A549 (cell line): ENCODE measurements at regions not wholly inside any gene's neighbourhood (a gene's known extent, or its start where the extent isn't known, plus 50 kb on each side); places are given as distances from the start of the nearest gene placed in this dataset.

ENCODE experiments used
- CHD2 ChIP-seq: fragments of 150-350 bp; IDR thresholded peaks from 2 replicates; pipeline ENCODE4 v1.6.1; 2014; ENCODE audit warnings: low read length; ENCODE audit not compliant: partially characterized antibody
- EP300 ChIP-seq, 2 experiments: fragments of >200 bp; sonication (Bioruptor Twin); formaldehyde crosslinking; IDR thresholded peaks; 2 replicates in 1 of 2; 3 replicates in 1 of 2; pipeline ENCODE4 v1.6.1; 2016 to 2017
- KDM1A ChIP-seq: fragments of 200-600 bp; sonication (generic); IDR thresholded peaks from 2 replicates; pipeline ENCODE4 v1.6.1; 2016; ENCODE audit warnings: low read depth, mild to moderate bottlenecking
- MAZ ChIP-seq: fragments of 150-350 bp; IDR thresholded peaks from 2 replicates; pipeline ENCODE4 v1.6.1; 2014; ENCODE audit warnings: antibody characterized with exemption, low read depth, low read length, borderline replicate concordance
- RAD21 ChIP-seq, 2 experiments: fragments of >200 bp in 1 of 2; sonication (Bioruptor Twin) in 1 of 2; formaldehyde crosslinking in 1 of 2; IDR thresholded peaks in 1 of 2; conservative IDR thresholded peaks in 1 of 2; 2 replicates in 1 of 2; 3 replicates in 1 of 2; pipeline ENCODE4 v1.6.1; 2012 to 2018; ENCODE audit warnings: inconsistent platforms in 1 of 2
- TF ChIP-seq, protein P1 (sequence below): fragments of >200 bp; sonication (Bioruptor Twin); formaldehyde crosslinking; IDR thresholded peaks from 3 replicates; pipeline ENCODE4 v1.5.1; 2016

DNA sequence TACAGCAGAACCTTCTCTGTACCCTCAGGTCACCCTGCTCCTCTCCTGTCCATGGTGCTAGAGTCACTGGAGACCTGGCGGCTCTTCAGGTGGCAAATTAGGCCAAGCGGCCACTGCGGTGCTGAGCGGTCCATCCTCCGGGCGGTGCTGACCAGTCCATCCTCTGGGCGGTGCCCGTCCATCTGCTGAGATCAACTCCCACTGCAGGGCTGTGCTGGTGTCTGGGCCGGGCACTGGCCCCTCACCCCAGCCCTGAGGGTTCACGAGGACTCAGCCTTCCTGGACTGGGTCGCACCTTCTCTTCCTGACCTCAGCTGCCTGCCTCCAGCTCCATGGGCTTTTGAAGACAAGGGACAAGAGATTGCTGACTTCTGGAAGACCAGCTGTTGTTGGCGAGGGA lies 782.9 kb downstream of the BRD1 start:
- TF ChIP-seq CHD2 (no peak), RAD21 (conservative IDR thresholded peaks at IDR 0.05 in 1 of 2, IDR thresholded peaks at IDR 0.05 in 1 of 2) (no peak), MAZ (no peak), EP300 (IDR thresholded peaks at IDR 0.05) (no peak), KDM1A (no peak)
- TF ChIP-seq, protein P1, sequence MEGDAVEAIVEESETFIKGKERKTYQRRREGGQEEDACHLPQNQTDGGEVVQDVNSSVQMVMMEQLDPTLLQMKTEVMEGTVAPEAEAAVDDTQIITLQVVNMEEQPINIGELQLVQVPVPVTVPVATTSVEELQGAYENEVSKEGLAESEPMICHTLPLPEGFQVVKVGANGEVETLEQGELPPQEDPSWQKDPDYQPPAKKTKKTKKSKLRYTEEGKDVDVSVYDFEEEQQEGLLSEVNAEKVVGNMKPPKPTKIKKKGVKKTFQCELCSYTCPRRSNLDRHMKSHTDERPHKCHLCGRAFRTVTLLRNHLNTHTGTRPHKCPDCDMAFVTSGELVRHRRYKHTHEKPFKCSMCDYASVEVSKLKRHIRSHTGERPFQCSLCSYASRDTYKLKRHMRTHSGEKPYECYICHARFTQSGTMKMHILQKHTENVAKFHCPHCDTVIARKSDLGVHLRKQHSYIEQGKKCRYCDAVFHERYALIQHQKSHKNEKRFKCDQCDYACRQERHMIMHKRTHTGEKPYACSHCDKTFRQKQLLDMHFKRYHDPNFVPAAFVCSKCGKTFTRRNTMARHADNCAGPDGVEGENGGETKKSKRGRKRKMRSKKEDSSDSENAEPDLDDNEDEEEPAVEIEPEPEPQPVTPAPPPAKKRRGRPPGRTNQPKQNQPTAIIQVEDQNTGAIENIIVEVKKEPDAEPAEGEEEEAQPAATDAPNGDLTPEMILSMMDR = no peak
